Heart left ventricle (tissue), 13 donors: ENCODE measurements at regions not wholly inside any gene's neighbourhood (a gene's known extent, or its start where the extent isn't known, plus 50 kb on each side); places are given as distances from the start of the nearest gene placed in this dataset.

Source experiments
- CTCF ChIP-seq, 12 donors: fragments of 200-600 bp; sonication (generic) in 4 of 12; IDR thresholded peaks; one replicate each; pipeline versions ENCODE4 v1.5.0 to v1.8.0; 2018 to 2022; ENCODE audit warnings: antibody characterized with exemption in 12 of 12, mild to moderate bottlenecking in 5 of 12
- POLR2A ChIP-seq, 2 donors: fragments of 450-650 bp; IDR thresholded peaks; one replicate each; pipeline ENCODE4 v1.6.1; 2017; ENCODE audit warnings: antibody characterized with exemption in 2 of 2, mild to moderate bottlenecking in 2 of 2, moderate library complexity in 2 of 2
- donor health status: ischemic (EF 13 %, LVEDD 7.1; RV severe dilation, severe dysfunction).
- donor health status: DM: no; HTN: yes; CAD: no.
- donor health status: DM: no; HTN: no; CAD: no.
- donor health status: ischemic (EF 25% LVEDD 6.9; RV normal size, moderate dysfunction).
- donor health status: ischemic (EF 25% LVEDD 5.7; RV mildly dilated, moderate dysfunction).
- donor health status: ischemic (EF 35%, LVEDD 5.7; RV mildly dilated, moderate dysfunction).
- donor health status: nonischemic (EF 11% LVEDD 7.7; RV severe dilation, severe dysfunction).
- donor health status: DM: yes; HTN: yes; CAD: no.
- donor health status: PGD.
- donor health status: ischemic (EF 29% LVEDD 5.4; RV normal size, mild dysfunction).
- donor health status: nonischemic (EF 23%, LVEDD 6.1; RV moderate dilation, normal function).

- no peak for TF ChIP-seq POLR2A (IDR thresholded peaks at IDR 0.05)
- no peak for TF ChIP-seq CTCF (IDR thresholded peaks at IDR 0.05)
Observed at GRCh38 chr3:71850654-71851053, 65.7 kb upstream of the PROK2 start.
